ENCODE measurements at regions not wholly inside any gene's neighbourhood (a gene's known extent, or its start where the extent isn't known, plus 50 kb on each side); places are given as distances from the start of the nearest gene placed in this dataset.

DNA sequence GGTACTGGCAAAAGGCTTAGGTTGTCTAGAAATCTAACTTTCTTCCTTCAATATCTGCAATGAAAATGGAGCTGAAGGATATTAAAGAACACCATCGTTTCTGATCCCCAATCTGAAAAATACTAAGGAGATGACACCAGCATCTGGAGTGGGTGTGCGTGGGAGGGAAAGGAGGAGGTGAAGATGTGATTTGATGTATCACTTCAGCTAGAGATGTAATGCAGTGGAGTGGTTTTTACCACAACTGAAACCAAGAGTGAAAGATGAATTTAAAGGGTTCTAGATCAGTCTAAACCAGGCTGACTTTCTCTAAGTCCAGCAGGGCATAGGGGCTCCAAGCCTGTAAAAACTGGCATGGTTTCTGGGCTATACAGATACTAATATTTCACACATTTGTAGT lies 148.4 kb downstream of the AKAP11 start:
- TF ChIP-seq CTCF (IDR thresholded peaks at IDR 0.05) (no peak), POLR2AphosphoS5 (IDR thresholded peaks at IDR 0.05; ENCODE audit: insufficient read depth in 1 of 2, low read depth in 1 of 2) (no peak)
